ENCODE measurements at regions not wholly inside any gene's neighbourhood (a gene's known extent, or its start where the extent isn't known, plus 50 kb on each side); places are given as distances from the start of the nearest gene placed in this dataset.

- DNase-seq (ENCODE audit: low read depth in 3 of 3) = no peak
Measured at GRCh38 chr2:181770150-181770549, 89.8 kb upstream of the NEUROD1 start.

DNA sequence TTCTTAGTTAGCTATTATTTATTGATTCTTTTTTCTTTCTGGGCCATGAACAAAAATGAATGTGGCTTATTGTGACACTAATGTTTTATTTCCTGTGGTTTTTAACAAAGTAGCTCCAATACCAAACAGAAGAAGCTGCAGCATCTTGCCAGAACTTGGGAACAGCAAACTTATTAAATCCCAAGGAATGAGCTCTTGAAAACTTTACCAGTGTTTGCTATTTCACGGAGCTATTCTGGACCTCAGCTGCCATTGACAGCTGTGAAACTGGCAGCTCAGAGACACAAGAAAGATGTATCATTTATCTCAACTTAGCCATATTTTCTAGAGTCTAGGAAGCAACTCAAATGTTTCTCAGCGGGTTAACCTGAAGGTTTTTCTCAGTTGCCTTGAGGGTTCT is 91.0 kb upstream of the NEUROD1 start:
- DNase-seq (ENCODE audit: low read depth in 3 of 3) = no peak

- no peak for DNase-seq (ENCODE audit: low read depth in 3 of 3)
Measured at GRCh38 chr2:181772334-181772733, 92.0 kb upstream of the NEUROD1 start.

GRCh38 chr2:181772777-181773176 is 92.5 kb upstream of the NEUROD1 start:
- no peak for DNase-seq (ENCODE audit: low read depth in 3 of 3)

- no peak for DNase-seq (ENCODE audit: low read depth in 3 of 3)
Measured at GRCh38 chr2:181774685-181775084, 94.4 kb upstream of the NEUROD1 start.

- DNase-seq (ENCODE audit: low read depth in 3 of 3) = no peak
Measured at GRCh38 chr2:181776336-181776735, 96.0 kb upstream of the NEUROD1 start.

- no peak for DNase-seq (ENCODE audit: low read depth in 3 of 3)
Measured at GRCh38 chr2:181777734-181778133, 97.4 kb upstream of the NEUROD1 start.

GRCh38 chr2:181778621-181779201 is 98.4 kb upstream of the NEUROD1 start:
- DNase-seq (ENCODE audit: low read depth in 3 of 3) = no peak

- no peak for DNase-seq (ENCODE audit: low read depth in 3 of 3)
Measured at GRCh38 chr2:181779288-181780021, 99.1 kb upstream of the NEUROD1 start.

GRCh38 chr2:181780047-181780651 is 99.8 kb upstream of the NEUROD1 start:
- DNase-seq (ENCODE audit: low read depth in 3 of 3) = no peak

GRCh38 chr2:181780657-181781056 is 100.3 kb upstream of the NEUROD1 start:
- no peak for DNase-seq (ENCODE audit: low read depth in 3 of 3)

GRCh38 chr2:181781078-181781786 is 100.9 kb upstream of the NEUROD1 start:
- no peak for DNase-seq (ENCODE audit: low read depth in 3 of 3)

DNA sequence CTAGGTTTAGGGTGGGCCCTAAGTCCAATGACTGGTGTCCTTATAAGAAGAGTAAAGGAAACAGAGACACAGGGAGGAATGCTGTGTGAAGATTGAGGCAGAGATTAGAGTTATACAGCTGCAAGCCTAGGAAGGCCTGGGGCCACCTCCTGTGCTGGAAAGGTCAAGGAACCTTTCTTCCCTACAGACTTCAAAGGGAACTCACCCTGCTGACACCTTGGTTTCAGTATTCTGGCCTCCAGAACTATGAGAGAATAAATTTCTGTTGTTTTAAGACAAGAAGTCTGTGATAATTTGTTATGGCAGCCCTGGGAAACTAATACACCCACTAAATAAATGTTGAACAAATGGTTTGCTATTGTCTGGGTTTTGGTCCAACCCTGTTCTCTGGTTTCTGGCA is 102.3 kb upstream of the NEUROD1 start:
- DNase-seq (ENCODE audit: low read depth in 3 of 3) = no peak

- no peak for DNase-seq (ENCODE audit: low read depth in 3 of 3)
Measured at GRCh38 chr2:181784556-181784955, 104.2 kb upstream of the NEUROD1 start.

GRCh38 chr2:181785691-181786344 is 105.5 kb upstream of the NEUROD1 start:
- DNase-seq (ENCODE audit: low read depth in 3 of 3) = no peak

GRCh38 chr2:181786371-181787228 is 104.9 kb upstream of the ITPRID2 start:
- no peak for DNase-seq (ENCODE audit: low read depth in 3 of 3)

- no peak for DNase-seq (ENCODE audit: low read depth in 3 of 3)
Measured at GRCh38 chr2:181787310-181788048, 104.1 kb upstream of the ITPRID2 start.

- DNase-seq (ENCODE audit: low read depth in 3 of 3) = no peak
Measured at GRCh38 chr2:181788897-181789555, 102.5 kb upstream of the ITPRID2 start.

DNA sequence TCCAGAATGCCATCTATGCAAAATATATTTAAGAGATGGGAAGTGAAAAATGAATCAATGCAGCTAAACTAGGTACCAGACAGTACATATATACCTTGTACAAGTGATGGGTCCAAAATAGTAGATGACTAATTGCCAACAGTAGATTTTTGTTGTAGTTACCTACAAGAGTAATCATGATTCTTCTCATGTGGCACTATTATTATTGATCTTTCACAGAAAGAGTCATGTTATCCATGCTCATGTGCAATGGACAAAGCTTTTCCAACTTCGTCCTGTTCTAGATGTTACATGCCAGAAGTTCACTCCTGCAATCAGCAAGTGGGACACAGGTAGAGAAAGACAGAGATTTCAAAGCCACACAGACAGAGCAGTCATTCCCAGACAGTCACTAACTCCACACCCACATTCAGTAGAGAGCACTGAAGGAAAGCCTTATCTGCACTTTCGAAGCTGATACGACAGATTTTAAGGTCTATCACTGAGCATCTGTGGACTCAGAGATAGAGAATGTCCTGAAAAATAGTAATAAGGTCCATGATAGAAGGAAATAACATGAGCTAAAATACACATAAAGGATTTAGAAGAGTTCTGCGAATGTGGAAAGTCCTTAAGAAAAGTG is 101.6 kb upstream of the ITPRID2 start:
- no peak for DNase-seq (ENCODE audit: low read depth in 3 of 3)

Data from stimulated activated CD4-positive, alpha-beta T cell treated with anti-CD3 and anti-CD28 coated beads, TNF-alpha, amount 100 ng/mL, for 24 hours (primary cell).